ENCODE measurements at regions not wholly inside any gene's neighbourhood (a gene's known extent, or its start where the extent isn't known, plus 50 kb on each side); places are given as distances from the start of the nearest gene placed in this dataset.

DNA sequence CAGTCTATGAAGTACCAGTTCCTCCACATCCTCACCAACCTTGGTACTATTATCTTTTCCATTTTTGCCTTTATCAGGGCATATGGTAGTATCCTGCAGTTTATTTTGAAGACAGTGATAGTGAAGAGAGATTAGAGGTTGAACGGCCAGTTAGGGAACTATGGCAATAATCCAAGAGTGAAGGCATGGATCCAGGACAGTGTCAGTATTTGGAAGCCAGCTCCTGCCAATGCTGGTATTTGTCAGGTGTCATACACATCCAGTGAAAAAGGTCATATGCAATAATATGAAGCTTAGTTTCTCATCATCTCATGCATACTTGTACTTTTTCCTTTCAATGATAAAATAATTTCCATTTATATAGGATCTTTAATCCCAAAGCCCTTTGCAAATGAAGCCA, 56.8 kb upstream of the KCNMB2 start:
- TF ChIP-seq GATA2 (IDR thresholded peaks at IDR 0.05; ENCODE audit: insufficient read depth, insufficient read length, low read depth, low read length) = no peak
- TF ChIP-seq, protein P1, sequence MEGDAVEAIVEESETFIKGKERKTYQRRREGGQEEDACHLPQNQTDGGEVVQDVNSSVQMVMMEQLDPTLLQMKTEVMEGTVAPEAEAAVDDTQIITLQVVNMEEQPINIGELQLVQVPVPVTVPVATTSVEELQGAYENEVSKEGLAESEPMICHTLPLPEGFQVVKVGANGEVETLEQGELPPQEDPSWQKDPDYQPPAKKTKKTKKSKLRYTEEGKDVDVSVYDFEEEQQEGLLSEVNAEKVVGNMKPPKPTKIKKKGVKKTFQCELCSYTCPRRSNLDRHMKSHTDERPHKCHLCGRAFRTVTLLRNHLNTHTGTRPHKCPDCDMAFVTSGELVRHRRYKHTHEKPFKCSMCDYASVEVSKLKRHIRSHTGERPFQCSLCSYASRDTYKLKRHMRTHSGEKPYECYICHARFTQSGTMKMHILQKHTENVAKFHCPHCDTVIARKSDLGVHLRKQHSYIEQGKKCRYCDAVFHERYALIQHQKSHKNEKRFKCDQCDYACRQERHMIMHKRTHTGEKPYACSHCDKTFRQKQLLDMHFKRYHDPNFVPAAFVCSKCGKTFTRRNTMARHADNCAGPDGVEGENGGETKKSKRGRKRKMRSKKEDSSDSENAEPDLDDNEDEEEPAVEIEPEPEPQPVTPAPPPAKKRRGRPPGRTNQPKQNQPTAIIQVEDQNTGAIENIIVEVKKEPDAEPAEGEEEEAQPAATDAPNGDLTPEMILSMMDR (IDR thresholded peaks at IDR 0.05; ENCODE audit: extremely low read depth in 1 of 2, insufficient read depth in 1 of 2, low read depth in 1 of 2, low read length in 2 of 2) = no peak
- no peak for TF ChIP-seq POLR2AphosphoS5 (IDR thresholded peaks at IDR 0.05; ENCODE audit: insufficient read depth, low read depth, low read length)
- no peak for TF ChIP-seq POLR2A (IDR thresholded peaks at IDR 0.05; ENCODE audit: low read depth, low read length)
- TF ChIP-seq, protein P2, sequence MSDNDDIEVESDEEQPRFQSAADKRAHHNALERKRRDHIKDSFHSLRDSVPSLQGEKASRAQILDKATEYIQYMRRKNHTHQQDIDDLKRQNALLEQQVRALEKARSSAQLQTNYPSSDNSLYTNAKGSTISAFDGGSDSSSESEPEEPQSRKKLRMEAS (IDR thresholded peaks at IDR 0.05; ENCODE audit: insufficient read depth, insufficient read length) = no peak
- TF ChIP-seq MYC (IDR thresholded peaks at IDR 0.05; ENCODE audit: low read depth, low read length) = no peak
- TF ChIP-seq FOS (IDR thresholded peaks at IDR 0.05; ENCODE audit: borderline replicate concordance, insufficient read depth, low read length) = no peak
- no peak for TF ChIP-seq EZH2 (IDR thresholded peaks at IDR 0.05; ENCODE audit: borderline replicate concordance, low read depth, low read length, severe bottlenecking)
- TF ChIP-seq JUN (IDR thresholded peaks at IDR 0.05; ENCODE audit: borderline replicate concordance, insufficient read depth, insufficient read length, low read depth) = no peak
